WTC11 (cell line): ENCODE measurements at regions not wholly inside any gene's neighbourhood (a gene's known extent, or its start where the extent isn't known, plus 50 kb on each side); places are given as distances from the start of the nearest gene placed in this dataset.

Experiments
- ATAC-seq: fragments of 200-7000 bp; cut with Tn5 transposase; 2 replicates; pipeline ENCODE4 v1.10.0; 2021; ENCODE audit warnings: mild to moderate bottlenecking, moderate library complexity
- CTCF ChIA-PET: fragments of 300-600 bp; sonication (Branson Sonifier 250); formaldehyde crosslinking; loops from one replicate; lab custom pipeline; 2021; ENCODE audit warnings: antibody characterized with exemption; lab: Charles Lee
- POLR2A ChIA-PET: fragments of 350-600 bp; sonication (Branson Sonifier 250); formaldehyde crosslinking; loops from one replicate; lab custom pipeline; 2021; ENCODE audit warnings: antibody characterized with exemption; lab: Charles Lee
- DNase-seq: peaks from one replicate; pipeline ENCODE4 v3.0.0; 2021; ENCODE audit warnings: low spot score
- H3K27ac Mint-ChIP-seq: 2 replicates; pipeline ENCODE4 v1.8.0; 2021; ENCODE audit warnings: mixed read lengths
- H3K27me3 Mint-ChIP-seq: 2 replicates; pipeline ENCODE4 v1.8.0; 2021; ENCODE audit warnings: low read depth, mild to moderate bottlenecking, moderate library complexity, mixed read lengths
- H3K36me3 Mint-ChIP-seq: 2 replicates; pipeline ENCODE4 v1.8.0; 2021; ENCODE audit warnings: mixed read lengths
- H3K4me1 Mint-ChIP-seq: 2 replicates; pipeline ENCODE4 v1.8.0; 2022; ENCODE audit warnings: mixed read lengths
- H3K4me3 Mint-ChIP-seq: 2 replicates; pipeline ENCODE4 v1.8.0; 2021; ENCODE audit warnings: mild to moderate bottlenecking, moderate library complexity, mixed read lengths
- H3K9me3 Mint-ChIP-seq: 2 replicates; pipeline ENCODE4 v1.8.0; 2021; ENCODE audit warnings: mixed read lengths
- ATF2 ChIP-seq: sonication (generic); formaldehyde crosslinking; IDR thresholded peaks from 2 replicates; pipeline ENCODE4 v1.8.1; 2022; ENCODE audit warnings: low read depth, missing genetic modification reagents, borderline replicate concordance
- CREB1 ChIP-seq: sonication (generic); formaldehyde crosslinking; IDR thresholded peaks from 2 replicates; pipeline ENCODE4 v1.8.0; 2023; ENCODE audit warnings: mild to moderate bottlenecking, missing genetic modification reagents
- CREM ChIP-seq: sonication (generic); formaldehyde crosslinking; IDR thresholded peaks from 2 replicates; pipeline ENCODE4 v1.8.1; 2022; ENCODE audit warnings: mild to moderate bottlenecking, missing genetic modification reagents, moderate library complexity
- ERG ChIP-seq: fragments of 250-450 bp; sonication (Bioruptor Pico); IDR thresholded peaks from 2 replicates; pipeline ENCODE4 v1.8.0; 2021; ENCODE audit warnings: mild to moderate bottlenecking
- GRHL2 ChIP-seq: fragments of 250-450 bp; sonication (Bioruptor Pico); IDR thresholded peaks from 2 replicates; pipeline ENCODE4 v1.8.0; 2022; ENCODE audit warnings: mild to moderate bottlenecking, moderate library complexity; ENCODE audit not compliant: insufficient replicate concordance, severe bottlenecking
- HMGXB4 ChIP-seq: sonication (generic); formaldehyde crosslinking; IDR thresholded peaks from 2 replicates; pipeline ENCODE4 v1.8.1; 2023; ENCODE audit warnings: mild to moderate bottlenecking, moderate library complexity, missing genetic modification reagents
- JUN ChIP-seq: sonication (generic); formaldehyde crosslinking; IDR thresholded peaks from 2 replicates; pipeline ENCODE4 v1.8.0; 2023; ENCODE audit warnings: mild to moderate bottlenecking, missing genetic modification reagents
- KAT7 ChIP-seq: sonication (generic); formaldehyde crosslinking; IDR thresholded peaks from 2 replicates; pipeline ENCODE4 v1.8.1; 2023; ENCODE audit warnings: missing genetic modification reagents, mild to moderate bottlenecking, borderline replicate concordance
- NFATC4 ChIP-seq: fragments of 250-450 bp; sonication (Bioruptor Pico); IDR thresholded peaks from 2 replicates; pipeline ENCODE4 v1.9.0; 2021; ENCODE audit warnings: mild to moderate bottlenecking
- NFE2L1 ChIP-seq: sonication (generic); formaldehyde crosslinking; IDR thresholded peaks from 2 replicates; pipeline ENCODE4 v1.8.1; 2023; ENCODE audit warnings: missing genetic modification reagents
- NR2C2 ChIP-seq: sonication (generic); formaldehyde crosslinking; IDR thresholded peaks from 2 replicates; pipeline ENCODE4 v1.8.0; 2022; ENCODE audit warnings: mild to moderate bottlenecking, missing genetic modification reagents
- NR3C1 ChIP-seq: sonication (generic); formaldehyde crosslinking; conservative IDR thresholded peaks from 2 replicates; pipeline ENCODE4 v1.8.1; 2023; ENCODE audit warnings: low read depth, mild to moderate bottlenecking, missing genetic modification reagents
- PRRX2 ChIP-seq: fragments of 250-450 bp; sonication (Bioruptor Pico); IDR thresholded peaks from 2 replicates; pipeline ENCODE4 v1.8.0; 2021; ENCODE audit warnings: mild to moderate bottlenecking
- SMAD3 ChIP-seq: sonication (generic); formaldehyde crosslinking; IDR thresholded peaks from 2 replicates; pipeline ENCODE4 v1.8.0; 2022; ENCODE audit warnings: missing genetic modification reagents, mild to moderate bottlenecking, borderline replicate concordance
- SP1 ChIP-seq: sonication (generic); formaldehyde crosslinking; conservative IDR thresholded peaks from 2 replicates; pipeline ENCODE4 v1.8.1; 2022; ENCODE audit warnings: missing genetic modification reagents
- TCF7 ChIP-seq: sonication (generic); formaldehyde crosslinking; IDR thresholded peaks from 2 replicates; pipeline ENCODE4 v1.8.0; 2022; ENCODE audit warnings: mild to moderate bottlenecking, low read depth, missing genetic modification reagents, moderate library complexity
- TEAD1 ChIP-seq: sonication (generic); formaldehyde crosslinking; IDR thresholded peaks from 2 replicates; pipeline ENCODE4 v1.8.0; 2022; ENCODE audit warnings: mild to moderate bottlenecking, missing genetic modification reagents
- TP53 ChIP-seq: sonication (generic); formaldehyde crosslinking; IDR thresholded peaks from 2 replicates; pipeline ENCODE4 v1.8.1; 2023; ENCODE audit warnings: mild to moderate bottlenecking, missing genetic modification reagents
- ZNF121 ChIP-seq: sonication (generic); formaldehyde crosslinking; IDR thresholded peaks from 2 replicates; pipeline ENCODE4 v1.8.0; 2023; ENCODE audit warnings: missing genetic modification reagents
- ZNF219 ChIP-seq: sonication (generic); formaldehyde crosslinking; IDR thresholded peaks from 2 replicates; pipeline ENCODE4 v1.8.0; 2023; ENCODE audit warnings: missing genetic modification reagents, mild to moderate bottlenecking, borderline replicate concordance
- ZNF263 ChIP-seq: sonication (generic); formaldehyde crosslinking; IDR thresholded peaks from 2 replicates; pipeline ENCODE4 v1.8.1; 2022; ENCODE audit warnings: low read depth, mild to moderate bottlenecking, moderate library complexity, missing genetic modification reagents
- ZNF317 ChIP-seq: sonication (generic); formaldehyde crosslinking; IDR thresholded peaks from 2 replicates; pipeline ENCODE4 v1.8.1; 2023; ENCODE audit warnings: low read depth, mild to moderate bottlenecking, moderate library complexity, missing genetic modification reagents, borderline replicate concordance
- TF ChIP-seq, protein P1 (sequence below): fragments of 200-600 bp; IDR thresholded peaks from 2 replicates; pipeline ENCODE4 v1.8.0; 2022; ENCODE audit warnings: antibody characterized with exemption
- TF ChIP-seq, protein P2 (sequence below): fragments of 250-450 bp; sonication (Bioruptor Pico); IDR thresholded peaks from 2 replicates; pipeline ENCODE4 v2.1.2; 2022; ENCODE audit warnings: mild to moderate bottlenecking, moderate library complexity

- TF ChIP-seq SMAD3 (CRISPR knock-in tag) (no peak), ZNF317 (no peak), KAT7 (CRISPR knock-in tag) (no peak), ZNF121 (CRISPR knock-in tag) (no peak), JUN (CRISPR knock-in tag) (no peak), TEAD1 (no peak)
- TF ChIP-seq, protein P1, sequence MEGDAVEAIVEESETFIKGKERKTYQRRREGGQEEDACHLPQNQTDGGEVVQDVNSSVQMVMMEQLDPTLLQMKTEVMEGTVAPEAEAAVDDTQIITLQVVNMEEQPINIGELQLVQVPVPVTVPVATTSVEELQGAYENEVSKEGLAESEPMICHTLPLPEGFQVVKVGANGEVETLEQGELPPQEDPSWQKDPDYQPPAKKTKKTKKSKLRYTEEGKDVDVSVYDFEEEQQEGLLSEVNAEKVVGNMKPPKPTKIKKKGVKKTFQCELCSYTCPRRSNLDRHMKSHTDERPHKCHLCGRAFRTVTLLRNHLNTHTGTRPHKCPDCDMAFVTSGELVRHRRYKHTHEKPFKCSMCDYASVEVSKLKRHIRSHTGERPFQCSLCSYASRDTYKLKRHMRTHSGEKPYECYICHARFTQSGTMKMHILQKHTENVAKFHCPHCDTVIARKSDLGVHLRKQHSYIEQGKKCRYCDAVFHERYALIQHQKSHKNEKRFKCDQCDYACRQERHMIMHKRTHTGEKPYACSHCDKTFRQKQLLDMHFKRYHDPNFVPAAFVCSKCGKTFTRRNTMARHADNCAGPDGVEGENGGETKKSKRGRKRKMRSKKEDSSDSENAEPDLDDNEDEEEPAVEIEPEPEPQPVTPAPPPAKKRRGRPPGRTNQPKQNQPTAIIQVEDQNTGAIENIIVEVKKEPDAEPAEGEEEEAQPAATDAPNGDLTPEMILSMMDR: no peak
Measured at GRCh38 chr3:13256845-13257244, 163.3 kb downstream of the NUP210 start (continued).

DNA sequence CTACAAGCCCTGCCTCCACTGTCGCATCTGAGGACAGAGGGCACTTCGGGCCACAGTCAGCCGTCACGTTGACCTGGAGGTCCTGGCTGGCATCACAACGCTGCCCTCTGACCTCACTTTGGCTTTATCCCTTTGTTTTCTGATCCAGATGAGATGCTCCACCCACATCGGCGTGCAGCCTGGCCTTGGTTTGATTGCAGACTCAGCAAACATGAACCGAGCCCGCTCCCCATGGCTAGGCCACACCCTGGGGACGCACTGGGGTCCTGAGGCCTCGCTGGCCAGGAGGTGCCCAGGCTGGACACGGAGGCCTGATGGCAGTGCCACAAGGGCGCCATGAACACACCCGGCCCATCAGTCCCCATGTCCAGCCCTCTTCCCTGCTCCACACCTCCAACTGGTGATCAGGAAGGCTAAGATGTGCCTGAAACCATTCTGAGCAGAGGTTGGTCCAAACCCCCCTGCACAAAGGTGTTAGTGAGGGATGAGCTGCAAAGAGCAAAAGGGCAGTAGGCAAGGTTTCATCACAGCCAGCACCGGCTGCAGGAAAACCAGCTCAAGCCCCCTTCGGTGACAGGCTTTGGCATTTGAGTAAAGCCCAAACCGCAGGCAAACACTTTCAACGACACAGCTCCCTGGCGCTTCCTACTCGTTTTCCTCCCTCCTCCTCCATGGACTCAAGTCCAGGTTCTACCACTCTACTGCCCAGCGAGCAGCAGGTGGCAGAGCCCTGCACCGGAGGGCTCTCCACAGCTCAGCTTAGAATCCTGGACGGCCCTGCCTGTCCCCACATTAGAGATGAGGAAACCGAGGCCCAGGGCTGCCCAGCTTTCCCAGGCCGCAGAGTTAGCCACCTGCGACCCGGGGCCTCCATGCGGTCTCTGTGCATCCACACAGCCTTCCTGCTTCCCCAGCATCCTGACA is 165.8 kb downstream of the NUP210 start:
- H3K36me3 Mint-ChIP-seq: no peaks in the 10 kb centered on the region
- TF ChIP-seq TCF7 (no peak), SP1 (CRISPR knock-in tag) (no peak), PRRX2 (CRISPR knock-in tag) (no peak), ATF2 (CRISPR knock-in tag) (no peak), CREB1 (CRISPR knock-in tag) (no peak), NR2C2 (CRISPR knock-in tag) (no peak), CREM (CRISPR knock-in tag) (no peak), NFE2L1 (no peak), HMGXB4 (CRISPR knock-in tag) (no peak), KAT7 (CRISPR knock-in tag) (no peak), ERG (CRISPR knock-in tag) (no peak), NR3C1 (CRISPR knock-in tag) (no peak), NFATC4 (CRISPR knock-in tag) (no peak), GRHL2 (CRISPR knock-in tag) (no peak), ZNF263 (CRISPR knock-in tag) (no peak), TP53 (CRISPR knock-in tag) (no peak), ZNF219 (no peak)
- TF ChIP-seq, protein P2, sequence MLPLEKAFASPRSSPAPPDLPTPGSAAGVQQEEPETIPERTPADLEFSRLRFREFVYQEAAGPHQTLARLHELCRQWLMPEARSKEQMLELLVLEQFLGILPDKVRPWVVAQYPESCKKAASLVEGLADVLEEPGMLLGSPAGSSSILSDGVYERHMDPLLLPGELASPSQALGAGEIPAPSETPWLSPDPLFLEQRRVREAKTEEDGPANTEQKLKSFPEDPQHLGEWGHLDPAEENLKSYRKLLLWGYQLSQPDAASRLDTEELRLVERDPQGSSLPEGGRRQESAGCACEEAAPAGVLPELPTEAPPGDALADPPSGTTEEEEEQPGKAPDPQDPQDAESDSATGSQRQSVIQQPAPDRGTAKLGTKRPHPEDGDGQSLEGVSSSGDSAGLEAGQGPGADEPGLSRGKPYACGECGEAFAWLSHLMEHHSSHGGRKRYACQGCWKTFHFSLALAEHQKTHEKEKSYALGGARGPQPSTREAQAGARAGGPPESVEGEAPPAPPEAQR (CRISPR knock-in tag): no peak
- H3K27me3 Mint-ChIP-seq: no peaks in the 10 kb centered on the region
- ChIA-PET CTCF (interaction anchor here (2.9 kb wide), 1 partner anchor 162 kb away, joined by 11 read pairs; no protein-coding TSS in a partner anchor), POLR2A (no interaction called here)
- H3K9me3 Mint-ChIP-seq: no peaks in the 10 kb centered on the region
- H3K4me3 Mint-ChIP-seq: no peak overlapping the region
- H3K4me1 Mint-ChIP-seq: peaks cover 4% of the 10 kb centered on the region; the same call in 1 of the 2 replicates
- H3K27ac Mint-ChIP-seq: peak overlapping the region; percentile 20; the same call in 1 of the 2 replicates
- ATAC-seq (no peak), DNase-seq (no peak)
